Effector memory CD4-positive, alpha-beta T cell (primary cell): ENCODE measurements at regions not wholly inside any gene's neighbourhood (a gene's known extent, or its start where the extent isn't known, plus 50 kb on each side); places are given as distances from the start of the nearest gene placed in this dataset.

Experiments
- DNase-seq, 3 donors: peaks; one replicate each; pipeline ENCODE4 v3.0.0-alpha.2; 2020
- H3K27ac ChIP-seq: 2 replicates; pipeline ENCODE4 v1.7.0; 2013; ENCODE audit warnings: mild to moderate bottlenecking, low read length, moderate library complexity; ENCODE audit not compliant: insufficient read depth, poor library complexity, severe bottlenecking
- H3K27me3 ChIP-seq: replicated peaks from 2 replicates; pipeline ENCODE4 v1.7.0; 2013; ENCODE audit warnings: mild to moderate bottlenecking, low read length; ENCODE audit not compliant: insufficient read depth, control insufficient read depth, poor library complexity, severe bottlenecking
- H3K36me3 ChIP-seq: 2 replicates; pipeline ENCODE4 v1.7.0; 2013; ENCODE audit warnings: mild to moderate bottlenecking, low read length, moderate library complexity; ENCODE audit not compliant: control insufficient read depth, insufficient read depth
- H3K4me1 ChIP-seq: 2 replicates; pipeline ENCODE4 v1.7.0; 2013; ENCODE audit warnings: low read length, mild to moderate bottlenecking; ENCODE audit not compliant: control insufficient read depth, insufficient read depth, poor library complexity, severe bottlenecking
- H3K4me3 ChIP-seq: 2 replicates; pipeline ENCODE4 v1.7.0; 2013; ENCODE audit warnings: low read length, low read depth, mild to moderate bottlenecking; ENCODE audit not compliant: insufficient read depth, poor library complexity, severe bottlenecking
- H3K9me3 ChIP-seq: 2 replicates; pipeline ENCODE4 v1.7.0; 2013; ENCODE audit warnings: mild to moderate bottlenecking, low read length, moderate library complexity; ENCODE audit not compliant: control insufficient read depth

GRCh38 chr7:21191321-21192073 lies 236.4 kb upstream of the SP4 start:
- Histone ChIP-seq H3K27me3 (no peaks in the 10 kb centered on the region), H3K4me3 (no peak overlapping the region), H3K36me3 (no peaks in the 10 kb centered on the region), H3K9me3 (no peaks in the 10 kb centered on the region), H3K4me1 (no peaks in the 10 kb centered on the region), H3K27ac (no peak overlapping the region)
- no peak for DNase-seq

- no peaks in the 10 kb centered on the region for H3K4me1 ChIP-seq
- DNase-seq: no peak
- no peaks in the 10 kb centered on the region for H3K9me3 ChIP-seq
- H3K36me3 ChIP-seq: no peaks in the 10 kb centered on the region
- no peak overlapping the region for H3K27ac ChIP-seq
- H3K27me3 ChIP-seq: no peaks in the 10 kb centered on the region
- H3K4me3 ChIP-seq: no peak overlapping the region
Measured at GRCh38 chr7:21192657-21193056, 235.2 kb upstream of the SP4 start.

DNA sequence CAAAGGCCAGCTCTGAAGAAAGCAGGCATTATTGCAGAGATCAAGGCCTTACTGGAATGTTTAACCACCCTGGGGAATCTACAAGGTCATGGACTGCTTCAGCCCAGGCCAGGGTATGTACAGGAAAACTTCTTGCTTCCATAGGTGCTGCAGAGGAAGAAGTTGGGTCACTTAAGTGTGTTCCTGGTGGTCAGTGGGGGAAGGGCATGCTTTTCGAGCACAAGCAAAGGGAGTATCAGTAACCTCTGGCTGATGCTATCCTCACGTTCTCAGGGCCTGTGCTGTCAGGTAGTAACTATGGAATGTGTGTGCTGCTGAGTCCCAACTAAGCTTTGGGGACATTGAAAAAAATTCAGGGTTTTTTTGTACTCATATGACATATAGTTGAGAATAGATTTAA lies 234.0 kb upstream of the SP4 start:
- H3K36me3 ChIP-seq: no peaks in the 10 kb centered on the region
- no peaks in the 10 kb centered on the region for H3K4me1 ChIP-seq
- no peaks in the 10 kb centered on the region for H3K27me3 ChIP-seq
- no peak overlapping the region for H3K4me3 ChIP-seq
- H3K9me3 ChIP-seq: no peaks in the 10 kb centered on the region
- no peak for DNase-seq
- no peak overlapping the region for H3K27ac ChIP-seq

- no peak for DNase-seq
- Histone ChIP-seq H3K9me3 (no peaks in the 10 kb centered on the region), H3K27ac (no peak overlapping the region), H3K4me3 (no peak overlapping the region), H3K27me3 (no peaks in the 10 kb centered on the region), H3K36me3 (no peaks in the 10 kb centered on the region), H3K4me1 (no peaks in the 10 kb centered on the region)
Measured at GRCh38 chr7:21194936-21195335, 232.9 kb upstream of the SP4 start.

DNA sequence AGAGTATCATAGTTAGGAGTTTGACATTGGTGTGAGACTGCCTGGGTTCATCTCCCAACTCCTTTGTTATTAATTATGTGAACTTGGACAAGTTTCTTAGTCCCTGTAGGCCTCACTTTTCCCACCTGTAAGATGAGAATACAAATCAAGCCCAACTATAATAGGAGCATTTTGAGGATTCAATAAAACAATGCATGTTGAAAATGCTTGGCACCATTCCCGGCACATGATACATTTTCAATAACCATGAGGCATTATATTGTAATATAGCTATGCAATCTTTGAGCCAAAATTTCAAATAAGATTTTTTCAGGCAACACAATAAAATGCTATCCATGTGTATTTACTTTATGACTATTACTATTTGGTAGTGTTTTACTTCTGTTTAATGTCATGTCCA lies 229.0 kb upstream of the SP4 start:
- DNase-seq: no peak
- Histone ChIP-seq H3K9me3 (no peaks in the 10 kb centered on the region), H3K4me1 (no peaks in the 10 kb centered on the region), H3K27ac (no peak overlapping the region), H3K27me3 (no peaks in the 10 kb centered on the region), H3K4me3 (no peak overlapping the region), H3K36me3 (no peaks in the 10 kb centered on the region)

- DNase-seq: no peak
- Histone ChIP-seq H3K4me3 (no peak overlapping the region), H3K9me3 (no peaks in the 10 kb centered on the region), H3K4me1 (no peaks in the 10 kb centered on the region), H3K27ac (no peak overlapping the region), H3K27me3 (no peaks in the 10 kb centered on the region), H3K36me3 (no peaks in the 10 kb centered on the region)
Measured at GRCh38 chr7:21200503-21200902, 227.4 kb upstream of the SP4 start.

- no peak overlapping the region for H3K27ac ChIP-seq
- no peak for DNase-seq
- no peaks in the 10 kb centered on the region for H3K36me3 ChIP-seq
- H3K27me3 ChIP-seq: no peaks in the 10 kb centered on the region
- no peaks in the 10 kb centered on the region for H3K9me3 ChIP-seq
- H3K4me3 ChIP-seq: no peak overlapping the region
- H3K4me1 ChIP-seq: no peaks in the 10 kb centered on the region
Measured at GRCh38 chr7:21214657-21215056, 213.2 kb upstream of the SP4 start.

DNA sequence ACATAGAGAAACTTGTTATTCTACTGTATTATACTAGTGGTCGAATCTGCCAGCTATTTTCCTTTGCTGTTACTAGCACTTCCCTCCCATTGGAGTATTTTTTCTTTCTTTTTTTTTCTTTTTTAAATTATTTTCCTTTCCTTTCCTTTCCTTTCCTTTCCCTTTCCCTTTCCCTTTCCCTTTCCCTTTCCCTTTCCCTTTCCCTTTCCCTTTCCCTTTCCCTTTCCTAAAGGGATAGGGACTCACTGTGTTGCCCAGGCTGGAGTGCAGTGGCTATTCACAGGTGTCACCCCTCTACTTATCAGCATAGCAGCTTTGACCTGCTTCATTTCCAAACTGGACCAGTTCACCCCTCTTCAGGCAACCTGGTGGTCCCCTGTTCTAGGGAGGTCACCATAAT lies 212.6 kb upstream of the SP4 start:
- H3K9me3 ChIP-seq: no peaks in the 10 kb centered on the region
- H3K36me3 ChIP-seq: no peaks in the 10 kb centered on the region
- no peak overlapping the region for H3K27ac ChIP-seq
- no peak for DNase-seq
- no peaks in the 10 kb centered on the region for H3K4me1 ChIP-seq
- no peaks in the 10 kb centered on the region for H3K27me3 ChIP-seq
- no peak overlapping the region for H3K4me3 ChIP-seq

DNA sequence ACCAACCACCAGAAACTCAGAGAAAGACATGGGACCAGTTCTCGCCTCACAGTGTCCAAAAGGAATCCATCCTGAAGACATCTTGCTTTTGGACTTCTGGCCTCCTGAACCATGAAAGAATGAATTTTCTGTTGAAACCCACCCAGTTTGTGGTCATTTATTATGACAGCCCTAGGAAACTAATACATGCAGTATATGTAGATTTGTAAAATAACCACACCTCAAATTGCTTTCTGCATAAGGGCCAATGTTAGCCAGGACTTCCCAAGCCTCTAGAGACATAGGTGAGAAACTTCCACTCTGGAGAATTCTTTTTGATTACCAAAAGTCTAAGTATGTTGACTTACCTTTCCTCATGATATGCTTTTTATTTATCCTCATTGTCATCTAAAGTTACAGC lies 210.5 kb upstream of the SP4 start:
- H3K4me3 ChIP-seq: no peak overlapping the region
- no peak for DNase-seq
- no peaks in the 10 kb centered on the region for H3K36me3 ChIP-seq
- H3K27ac ChIP-seq: no peak overlapping the region
- H3K27me3 ChIP-seq: no peaks in the 10 kb centered on the region
- no peaks in the 10 kb centered on the region for H3K4me1 ChIP-seq
- H3K9me3 ChIP-seq: no peaks in the 10 kb centered on the region

GRCh38 chr7:21218155-21218554 lies 209.7 kb upstream of the SP4 start:
- no peak for DNase-seq
- H3K4me1 ChIP-seq: no peaks in the 10 kb centered on the region
- no peak overlapping the region for H3K27ac ChIP-seq
- H3K36me3 ChIP-seq: no peaks in the 10 kb centered on the region
- no peaks in the 10 kb centered on the region for H3K9me3 ChIP-seq
- H3K27me3 ChIP-seq: no peaks in the 10 kb centered on the region
- no peak overlapping the region for H3K4me3 ChIP-seq
